BLaER1 (cell line): ENCODE measurements at regions not wholly inside any gene's neighbourhood (a gene's known extent, or its start where the extent isn't known, plus 50 kb on each side); places are given as distances from the start of the nearest gene placed in this dataset.

Experiments
- H3K27ac ChIP-seq: shearing (Covaris generic); formaldehyde crosslinking; 2 replicates; pipeline ENCODE4 v1.8.1; 2022
- H3K27me3 ChIP-seq: shearing (Covaris generic); formaldehyde crosslinking; 2 replicates; pipeline ENCODE4 v1.8.1; 2022
- H3K36me3 ChIP-seq: shearing (Covaris generic); formaldehyde crosslinking; 2 replicates; pipeline ENCODE4 v1.8.1; 2022
- H3K4me1 ChIP-seq: shearing (Covaris generic); formaldehyde crosslinking; 2 replicates; pipeline ENCODE4 v1.8.1; 2022
- H3K4me2 ChIP-seq: shearing (Covaris generic); formaldehyde crosslinking; 2 replicates; pipeline ENCODE4 v1.8.1; 2022
- H3K4me3 ChIP-seq: shearing (Covaris generic); formaldehyde crosslinking; 2 replicates; pipeline ENCODE4 v1.8.1; 2022
- H3K9ac ChIP-seq: shearing (Covaris generic); formaldehyde crosslinking; 2 replicates; pipeline ENCODE4 v1.8.1; 2022
- H3K9me3 ChIP-seq: shearing (Covaris generic); formaldehyde crosslinking; 2 replicates; pipeline ENCODE4 v1.8.1; 2022
- H4K20me1 ChIP-seq: shearing (Covaris generic); formaldehyde crosslinking; 2 replicates; pipeline ENCODE4 v1.8.1; 2022
- Cebpa-rat ChIP-seq: shearing (Covaris generic); IDR thresholded peaks from 2 replicates; pipeline ENCODE4 v1.8.1; 2022

DNA sequence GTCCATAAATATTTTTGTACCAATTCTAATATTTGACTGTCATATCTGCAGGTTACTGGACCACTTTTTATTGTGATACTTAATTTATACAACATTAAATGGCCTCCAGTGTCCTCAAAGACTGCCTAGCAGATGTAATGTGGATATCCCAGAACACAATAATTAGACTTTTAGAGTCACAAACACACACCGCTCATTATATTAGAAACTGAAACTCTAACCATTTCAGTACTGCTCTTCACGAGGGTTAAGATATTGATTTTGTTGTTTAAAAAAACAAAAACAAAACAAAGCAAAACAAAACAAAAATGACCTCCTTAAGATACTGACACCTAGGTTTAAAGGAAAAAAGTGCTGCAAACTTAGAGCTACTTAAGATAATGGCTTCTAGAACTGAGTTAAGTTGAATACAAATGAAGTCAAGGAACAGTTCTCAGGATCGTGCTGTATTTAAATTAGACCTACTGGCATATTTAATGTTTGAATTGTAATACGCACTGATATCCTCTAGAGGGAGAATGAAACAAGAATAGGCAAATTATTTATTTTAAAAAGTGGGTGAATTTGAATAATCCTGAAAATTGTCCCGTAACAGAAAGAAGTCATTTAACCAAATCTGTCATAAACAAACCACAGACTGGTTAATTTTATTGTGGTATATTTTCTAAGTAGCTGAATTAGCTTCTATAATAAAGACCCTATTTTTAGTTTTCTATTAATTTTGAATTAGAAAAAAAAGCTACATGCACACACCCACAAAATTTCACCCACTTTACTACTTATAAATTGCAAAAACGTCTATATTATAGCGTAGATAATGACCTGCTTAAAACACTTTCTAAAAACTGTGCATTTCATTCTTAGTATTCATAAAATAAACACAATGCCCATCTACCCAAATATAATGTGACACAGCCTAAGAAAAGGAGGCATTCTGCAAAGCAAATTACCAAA lies 395.2 kb upstream of the DCN start:
- no peak for TF ChIP-seq Cebpa-rat
- no peaks in the 10 kb centered on the region for H3K9me3 ChIP-seq
- no peak overlapping the region for H3K4me3 ChIP-seq
- no peaks in the 10 kb centered on the region for H3K36me3 ChIP-seq
- H3K27ac ChIP-seq: no peak overlapping the region
- H4K20me1 ChIP-seq: no peaks in the 10 kb centered on the region
- peak overlapping the region; percentile 22 for H3K4me2 ChIP-seq
- H3K9ac ChIP-seq: no peak overlapping the region
- no peaks in the 10 kb centered on the region for H3K4me1 ChIP-seq
- no peaks in the 10 kb centered on the region for H3K27me3 ChIP-seq

DNA sequence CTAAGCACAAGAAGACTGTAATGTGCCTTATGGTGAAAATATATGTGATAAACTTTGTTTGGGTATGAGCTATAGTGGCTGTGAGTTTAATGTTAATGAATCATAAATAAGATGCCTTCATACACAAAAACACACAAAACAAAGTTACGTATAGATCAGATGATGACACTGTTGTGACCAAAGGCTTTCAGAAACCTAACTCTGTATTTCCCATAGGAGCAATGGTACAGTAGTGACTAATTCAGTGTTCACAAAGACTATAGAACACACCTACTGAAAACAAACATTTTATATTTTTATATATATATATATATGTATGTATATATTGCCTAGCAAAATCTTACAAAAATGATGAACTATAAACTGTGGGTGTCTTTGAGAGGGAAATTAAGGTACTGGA lies 393.8 kb upstream of the DCN start:
- Histone ChIP-seq H3K36me3 (no peaks in the 10 kb centered on the region), H3K27ac (no peak overlapping the region), H3K9ac (no peak overlapping the region), H3K4me2 (no peak overlapping the region), H4K20me1 (no peaks in the 10 kb centered on the region), H3K4me1 (no peaks in the 10 kb centered on the region), H3K9me3 (no peaks in the 10 kb centered on the region), H3K4me3 (no peak overlapping the region), H3K27me3 (no peaks in the 10 kb centered on the region)
- TF ChIP-seq Cebpa-rat: no peak

DNA sequence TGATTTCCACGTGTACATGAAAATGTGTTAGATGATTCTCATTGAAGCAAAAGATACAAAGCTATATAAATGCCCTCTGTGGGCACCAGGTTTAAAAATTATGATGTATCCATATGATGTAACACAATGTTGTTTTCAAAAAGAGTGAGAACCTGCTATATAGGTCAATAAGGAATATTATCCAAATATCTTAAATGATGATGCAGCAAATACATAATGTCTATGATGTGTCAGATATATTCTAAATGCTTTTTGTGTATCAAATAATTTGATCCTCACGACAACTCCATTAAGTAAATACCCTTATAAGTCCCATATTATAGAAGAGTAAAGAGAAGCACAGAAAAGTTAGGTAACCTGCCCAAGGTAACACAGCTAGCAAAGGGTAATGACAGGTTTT lies 393.0 kb upstream of the DCN start:
- H3K36me3 ChIP-seq: no peaks in the 10 kb centered on the region
- no peaks in the 10 kb centered on the region for H3K4me1 ChIP-seq
- no peak overlapping the region for H3K27ac ChIP-seq
- no peaks in the 10 kb centered on the region for H3K27me3 ChIP-seq
- no peak overlapping the region for H3K4me2 ChIP-seq
- H4K20me1 ChIP-seq: no peaks in the 10 kb centered on the region
- no peak for TF ChIP-seq Cebpa-rat
- no peaks in the 10 kb centered on the region for H3K9me3 ChIP-seq
- no peak overlapping the region for H3K4me3 ChIP-seq
- no peak overlapping the region for H3K9ac ChIP-seq

DNA sequence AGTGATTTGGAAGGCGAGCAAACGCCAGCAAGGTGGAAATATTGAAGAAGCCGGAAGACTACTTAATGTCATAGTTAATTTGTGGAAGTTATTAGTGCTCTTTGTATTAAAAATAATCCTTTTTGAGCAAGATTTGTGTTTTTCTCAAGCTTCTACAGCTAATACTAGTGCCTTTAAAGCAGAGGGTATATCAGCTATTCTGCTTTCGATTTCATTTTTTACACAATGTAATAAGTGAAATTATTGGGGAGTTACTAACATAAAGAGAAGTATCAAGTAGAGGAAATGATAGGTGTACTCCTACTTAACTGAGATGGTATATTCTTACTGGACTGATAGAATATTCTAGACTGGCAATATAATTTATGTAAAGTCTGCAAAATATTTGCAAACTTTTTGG lies 392.4 kb upstream of the DCN start:
- no peak for TF ChIP-seq Cebpa-rat
- H3K9ac ChIP-seq: no peak overlapping the region
- H3K27ac ChIP-seq: no peak overlapping the region
- no peaks in the 10 kb centered on the region for H3K9me3 ChIP-seq
- H4K20me1 ChIP-seq: no peaks in the 10 kb centered on the region
- no peak overlapping the region for H3K4me2 ChIP-seq
- no peaks in the 10 kb centered on the region for H3K36me3 ChIP-seq
- H3K27me3 ChIP-seq: no peaks in the 10 kb centered on the region
- no peak overlapping the region for H3K4me3 ChIP-seq
- H3K4me1 ChIP-seq: no peaks in the 10 kb centered on the region

DNA sequence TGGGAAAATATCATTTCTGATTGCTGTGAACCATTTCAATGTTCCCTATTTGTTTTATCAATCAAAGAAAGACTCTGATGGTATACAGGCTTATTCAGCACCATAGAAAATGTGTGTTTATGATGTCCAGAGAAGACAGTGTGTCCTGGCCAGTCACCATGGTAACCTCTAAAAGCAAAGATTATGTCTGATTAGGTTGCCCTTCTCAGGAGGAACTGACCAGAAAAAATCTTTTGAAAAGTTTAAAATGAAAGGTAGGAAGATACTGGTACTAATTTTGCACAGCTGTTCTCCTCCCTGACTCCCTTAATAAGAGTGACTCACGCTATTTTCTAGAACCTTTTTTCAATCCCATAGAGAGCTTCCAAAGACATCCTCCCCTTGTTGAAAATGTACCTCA lies 391.8 kb upstream of the DCN start:
- H4K20me1 ChIP-seq: no peaks in the 10 kb centered on the region
- no peaks in the 10 kb centered on the region for H3K4me1 ChIP-seq
- no peak for TF ChIP-seq Cebpa-rat
- H3K27ac ChIP-seq: no peak overlapping the region
- H3K9ac ChIP-seq: no peak overlapping the region
- no peaks in the 10 kb centered on the region for H3K27me3 ChIP-seq
- no peaks in the 10 kb centered on the region for H3K9me3 ChIP-seq
- no peak overlapping the region for H3K4me3 ChIP-seq
- no peaks in the 10 kb centered on the region for H3K36me3 ChIP-seq
- no peak overlapping the region for H3K4me2 ChIP-seq

DNA sequence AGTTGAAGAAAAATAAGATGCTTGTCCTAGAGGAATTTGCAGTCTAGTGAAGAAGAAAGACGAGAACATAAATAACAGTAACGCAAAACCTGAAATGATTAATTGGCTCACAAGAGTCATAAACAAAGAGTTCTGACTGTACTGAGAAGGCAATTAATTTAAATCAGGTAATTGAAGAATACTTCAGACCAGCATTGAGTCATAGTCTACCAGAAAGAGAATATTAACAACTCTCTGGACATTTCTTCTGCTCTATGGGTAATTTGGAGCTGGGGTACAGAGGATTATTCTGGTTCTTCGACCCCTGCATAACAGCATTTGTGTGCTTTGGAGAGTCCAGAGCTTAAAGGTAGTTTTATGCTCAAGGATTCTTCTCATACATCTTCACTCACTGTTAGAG lies 390.3 kb upstream of the DCN start:
- no peak for TF ChIP-seq Cebpa-rat
- no peaks in the 10 kb centered on the region for H3K9me3 ChIP-seq
- H3K27me3 ChIP-seq: no peaks in the 10 kb centered on the region
- H3K27ac ChIP-seq: no peak overlapping the region
- H3K36me3 ChIP-seq: no peaks in the 10 kb centered on the region
- H3K9ac ChIP-seq: no peak overlapping the region
- no peak overlapping the region for H3K4me3 ChIP-seq
- H3K4me2 ChIP-seq: no peak overlapping the region
- H4K20me1 ChIP-seq: no peaks in the 10 kb centered on the region
- H3K4me1 ChIP-seq: no peaks in the 10 kb centered on the region

DNA sequence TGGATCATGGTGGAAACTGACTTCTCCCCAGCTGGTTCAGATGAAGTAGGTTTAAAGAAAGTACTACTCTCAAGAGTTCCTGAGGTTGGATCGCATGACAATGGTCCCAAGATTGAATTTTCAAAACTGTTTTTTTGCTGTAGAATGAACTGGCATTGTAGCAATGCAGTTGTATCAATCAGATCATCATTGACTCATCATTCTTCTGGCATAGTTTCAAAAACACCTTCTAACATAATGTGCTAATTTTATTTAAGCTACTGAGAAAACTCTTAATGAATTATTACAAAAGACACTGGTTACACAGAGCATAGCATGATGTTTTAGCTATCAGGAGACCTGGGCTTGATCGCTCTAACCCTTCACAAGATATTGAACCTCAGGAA lies 384.5 kb upstream of the DCN start:
- H3K4me3 ChIP-seq: no peak overlapping the region
- no peaks in the 10 kb centered on the region for H3K9me3 ChIP-seq
- H3K27ac ChIP-seq: no peak overlapping the region
- no peaks in the 10 kb centered on the region for H3K4me1 ChIP-seq
- H3K36me3 ChIP-seq: no peaks in the 10 kb centered on the region
- H3K27me3 ChIP-seq: no peaks in the 10 kb centered on the region
- no peak overlapping the region for H3K4me2 ChIP-seq
- no peak for TF ChIP-seq Cebpa-rat
- no peaks in the 10 kb centered on the region for H4K20me1 ChIP-seq
- no peak overlapping the region for H3K9ac ChIP-seq

DNA sequence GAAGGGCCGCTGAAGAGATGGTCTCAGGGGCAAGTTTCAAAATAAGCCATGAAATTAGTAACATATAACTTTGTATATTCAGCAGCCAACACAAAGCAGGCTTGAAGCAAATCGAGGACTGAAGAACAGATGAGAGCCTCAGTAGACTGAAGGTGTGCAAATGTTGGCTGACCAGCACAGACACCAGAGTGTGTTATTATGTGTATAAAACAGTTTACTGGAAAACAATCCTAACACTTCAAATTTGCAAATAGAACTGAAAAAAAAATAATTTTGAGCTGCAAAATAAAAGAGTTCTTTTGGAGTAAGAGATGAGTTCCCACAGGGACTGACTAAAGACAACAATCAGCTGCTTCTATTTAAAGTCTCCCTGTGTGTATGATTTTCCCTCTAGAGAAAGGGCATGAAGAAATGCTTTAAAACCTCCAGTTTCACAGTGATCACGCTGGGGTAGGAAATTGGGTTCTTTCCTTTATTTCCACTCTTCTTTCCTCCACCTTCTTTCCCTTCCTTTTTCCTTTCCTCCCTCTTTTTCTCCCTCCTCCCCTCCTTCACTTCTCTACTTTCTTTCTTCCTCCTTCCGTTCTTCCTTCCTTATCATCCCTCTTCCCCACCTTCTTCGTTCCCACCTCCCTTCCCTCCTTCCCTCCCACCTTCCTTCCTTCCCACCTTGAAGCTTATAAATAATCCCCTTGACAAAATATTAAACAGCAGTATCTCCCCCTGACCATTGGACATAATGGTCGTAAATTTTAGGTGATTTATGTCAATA lies 383.9 kb upstream of the DCN start:
- no peaks in the 10 kb centered on the region for H4K20me1 ChIP-seq
- H3K9ac ChIP-seq: no peak overlapping the region
- H3K27ac ChIP-seq: no peak overlapping the region
- no peak for TF ChIP-seq Cebpa-rat
- H3K4me2 ChIP-seq: no peak overlapping the region
- H3K9me3 ChIP-seq: no peaks in the 10 kb centered on the region
- H3K4me3 ChIP-seq: no peak overlapping the region
- no peaks in the 10 kb centered on the region for H3K27me3 ChIP-seq
- H3K36me3 ChIP-seq: no peaks in the 10 kb centered on the region
- H3K4me1 ChIP-seq: no peaks in the 10 kb centered on the region

DNA sequence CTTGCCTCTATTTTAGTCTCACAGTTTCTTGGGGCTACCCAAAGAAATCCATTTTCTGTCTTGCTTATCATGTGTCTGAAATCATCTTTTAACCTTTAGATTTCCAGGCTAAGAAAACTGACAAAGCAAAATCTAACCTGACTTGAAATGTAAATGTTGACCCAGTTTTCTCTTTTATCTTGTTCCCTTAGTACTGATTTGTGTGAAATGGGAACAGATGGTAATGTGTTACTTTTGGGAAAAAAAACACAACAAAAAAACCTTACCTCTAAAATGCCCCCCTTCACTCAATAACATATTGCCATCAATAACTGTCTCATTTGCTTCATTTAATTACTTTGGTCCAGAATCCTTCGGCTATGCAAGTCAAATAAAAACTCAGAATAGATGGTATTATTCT lies 383.2 kb upstream of the DCN start:
- H3K36me3 ChIP-seq: no peaks in the 10 kb centered on the region
- H3K4me3 ChIP-seq: no peak overlapping the region
- H4K20me1 ChIP-seq: no peaks in the 10 kb centered on the region
- H3K9ac ChIP-seq: no peak overlapping the region
- H3K4me2 ChIP-seq: no peak overlapping the region
- no peaks in the 10 kb centered on the region for H3K27me3 ChIP-seq
- no peak overlapping the region for H3K27ac ChIP-seq
- no peak for TF ChIP-seq Cebpa-rat
- H3K9me3 ChIP-seq: no peaks in the 10 kb centered on the region
- no peaks in the 10 kb centered on the region for H3K4me1 ChIP-seq

DNA sequence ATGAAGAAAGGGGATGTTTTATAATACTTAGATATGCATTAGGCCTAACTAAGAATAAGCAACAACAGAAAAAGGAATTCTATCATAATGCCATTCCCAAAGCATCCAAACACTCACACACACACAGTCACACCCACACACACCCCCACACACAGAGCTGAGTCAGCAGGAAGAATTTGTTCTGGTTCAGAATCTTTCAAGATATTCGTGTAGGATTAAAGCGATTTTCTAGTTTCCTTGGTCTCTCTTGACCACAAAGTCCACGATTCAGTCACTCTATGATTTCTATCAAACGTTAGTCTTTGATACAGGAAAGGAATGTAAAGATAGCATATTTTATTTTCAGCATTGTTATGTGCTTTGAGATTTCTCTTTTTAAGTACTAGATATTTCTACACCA lies 382.6 kb upstream of the DCN start:
- Histone ChIP-seq H3K4me1 (no peaks in the 10 kb centered on the region), H3K4me2 (no peak overlapping the region), H3K27me3 (no peaks in the 10 kb centered on the region), H3K36me3 (no peaks in the 10 kb centered on the region), H3K9me3 (no peaks in the 10 kb centered on the region), H3K4me3 (no peak overlapping the region), H4K20me1 (no peaks in the 10 kb centered on the region), H3K9ac (no peak overlapping the region), H3K27ac (no peak overlapping the region)
- TF ChIP-seq Cebpa-rat: no peak
